ENCODE measurements at regions not wholly inside any gene's neighbourhood (a gene's known extent, or its start where the extent isn't known, plus 50 kb on each side); places are given as distances from the start of the nearest gene placed in this dataset.

DNA sequence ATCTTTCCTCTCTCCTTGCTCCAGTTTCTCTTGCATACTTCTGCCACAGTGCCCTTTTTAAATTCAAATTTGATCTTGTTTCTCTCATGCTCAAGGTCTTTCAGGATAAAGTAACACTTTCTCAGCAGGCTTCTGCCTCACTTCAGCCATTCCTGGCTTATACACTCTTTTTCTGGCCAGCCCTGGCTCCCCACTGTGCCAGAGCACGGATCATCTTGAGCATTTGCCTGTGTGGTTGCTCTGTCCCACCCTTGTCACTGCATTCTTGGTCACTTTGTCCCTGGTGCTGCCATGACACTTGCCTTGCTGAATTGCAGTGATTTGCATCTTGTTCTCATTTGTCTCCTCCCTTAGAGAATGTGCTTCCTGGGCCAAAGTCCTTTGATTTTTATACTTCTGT is 634.3 kb downstream of the TMEM182 start:
- peak overlapping the region; percentile 85; the same call in 1 of the 2 replicates for H2BK5ac ChIP-seq (ENCODE audit: low read depth, low read length)
- no peak overlapping the region for H3K14ac ChIP-seq (ENCODE audit: insufficient read length)
- peak overlapping the region in 1 of 2 experiments; percentile 38; a peak in 2 of 4 replicates for H3K4me2 ChIP-seq (ENCODE audit: insufficient read depth in 1 of 2, low read depth in 2 of 2, low read length in 2 of 2)
- TF ChIP-seq YY1 (IDR thresholded peaks at IDR 0.05; ENCODE audit: low read depth, low read length) (0 out of 2 replicates have a peak, but pooled peaks have one; percentile 27), TEAD4 (IDR thresholded peaks at IDR 0.05; ENCODE audit: low read depth, low read length) (0 out of 2 replicates have a peak, but pooled peaks have one; percentile 15)
- TF ChIP-seq, protein P1, sequence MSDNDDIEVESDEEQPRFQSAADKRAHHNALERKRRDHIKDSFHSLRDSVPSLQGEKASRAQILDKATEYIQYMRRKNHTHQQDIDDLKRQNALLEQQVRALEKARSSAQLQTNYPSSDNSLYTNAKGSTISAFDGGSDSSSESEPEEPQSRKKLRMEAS (IDR thresholded peaks at IDR 0.05), result no peak
- H4K20me1 ChIP-seq (replicated peaks in 1 of 2; ENCODE audit: control insufficient read depth in 1 of 2, insufficient read depth in 2 of 2, low read length in 2 of 2), result no peaks in the 10 kb centered on the region
- H2AK5ac ChIP-seq (ENCODE audit: low read depth, low read length), result peak overlapping the region; percentile 56; the same call in 1 of the 2 replicates
- no peak overlapping the region for H3K9ac ChIP-seq (replicated peaks in 1 of 4; ENCODE audit: extremely low read depth in 1 of 4, low read depth in 3 of 4, low read length in 3 of 4)
- no peak overlapping the region for H3K23ac ChIP-seq (ENCODE audit: insufficient read length)
- H3K79me1 ChIP-seq (ENCODE audit: low read depth, low read length), result no peaks in the 10 kb centered on the region
- H3K36me3 ChIP-seq (ENCODE audit: control insufficient read depth in 2 of 4, insufficient read depth in 4 of 4, low read length in 3 of 4), result no peaks in the 10 kb centered on the region
- peak overlapping the region; percentile 97; the same call in 1 of the 2 replicates for H2BK12ac ChIP-seq (ENCODE audit: low read depth, low read length)
- H3K23me2 ChIP-seq (ENCODE audit: low read depth, low read length), result no peaks in the 10 kb centered on the region
- no peak overlapping the region for H4K5ac ChIP-seq (ENCODE audit: insufficient read length, low read depth, low read length)
- H3K79me2 ChIP-seq (ENCODE audit: control insufficient read depth in 1 of 2, insufficient read depth in 2 of 2, low read length in 2 of 2), result no peaks in the 10 kb centered on the region
- ChIA-PET CTCF (ENCODE audit: partially characterized antibody) (no interaction called here), POLR2A (ENCODE audit: partially characterized antibody) (no interaction called here)
- H3K18ac ChIP-seq (ENCODE audit: extremely low read depth, low read length), result peak overlapping the region; percentile 60; the same call in 1 of the 2 replicates
- whole genome bisulfite sequencing, 2 experiments (ENCODE audit: extremely low coverage in 1 of 2, insufficient coverage in 1 of 2, insufficient read length in 1 of 2, insufficient replicate concordance in 2 of 2, low coverage in 1 of 2, low lambda C conversion rate in 2 of 2, missing lambda C conversion rate in 1 of 2), result 4% methylated on average over 1 of the region's 1 CpG; no CpG with 5 or more reads in 1 of the 2 experiments
- H3K4me1 ChIP-seq (replicated peaks in 1 of 4; ENCODE audit: control insufficient read depth in 3 of 4, insufficient read depth in 4 of 4, low read length in 3 of 4), result peaks cover 0 to 3% (median 1%) of the 10 kb centered on the region in 4 experiments; a peak in 2 of 7 replicates
- H4K8ac ChIP-seq (ENCODE audit: extremely low read depth, insufficient read depth, low read length), result no peak overlapping the region
- H2BK15ac ChIP-seq (ENCODE audit: low read length), result 0 out of 2 replicates have a peak overlapping the region, but pooled peaks have one; percentile 12
- H2BK120ac ChIP-seq (replicated peaks; ENCODE audit: low read depth, low read length), result peak overlapping the region; percentile 52
- no peaks in the 10 kb centered on the region for H3K27me3 ChIP-seq (replicated peaks in 1 of 4; ENCODE audit: control insufficient read depth in 3 of 4, extremely low read depth in 1 of 4, insufficient read depth in 3 of 4, low read length in 3 of 4)
- H4K91ac ChIP-seq (replicated peaks; ENCODE audit: insufficient read length, low read length), result peak overlapping the region; percentile 14
- H2BK20ac ChIP-seq (ENCODE audit: low read length), result peak overlapping the region; percentile 78; the same call in 1 of the 2 replicates
- DNase-seq (ENCODE audit: low read depth in 1 of 2, low spot score in 2 of 2) (peak in 1 of 2 experiments; percentile 15), FAIRE-seq (no peak)
- H3K56ac ChIP-seq (replicated peaks; ENCODE audit: insufficient read length, low read depth, low read length), result no peak overlapping the region
- no peak overlapping the region for H3K4ac ChIP-seq (replicated peaks; ENCODE audit: insufficient read length, low read depth, low read length)
- H3K27ac ChIP-seq (ENCODE audit: low read depth, low read length), result no peak overlapping the region
- H2AFZ ChIP-seq (ENCODE audit: low read length), result no peak overlapping the region
- H3K4me3 ChIP-seq (ENCODE audit: extremely low read depth in 1 of 4, insufficient read depth in 2 of 4, low read depth in 3 of 4, low read length in 4 of 4), result no peak overlapping the region
- peaks cover 0 to 3% of the 10 kb centered on the region in 2 experiments; a peak in 2 of 4 replicates for H3K9me3 ChIP-seq (ENCODE audit: insufficient read depth in 2 of 2, low read depth in 1 of 2, low read length in 1 of 2)
